MM.1S (cell line): ENCODE measurements at regions not wholly inside any gene's neighbourhood (a gene's known extent, or its start where the extent isn't known, plus 50 kb on each side); places are given as distances from the start of the nearest gene placed in this dataset.

ENCODE experiments used
- CTCF ChIP-seq: fragments of 300-600 bp; sonication (generic); IDR thresholded peaks from 2 replicates; pipeline ENCODE4 v1.5.1; 2016; ENCODE audit warnings: antibody characterized with exemption, low read length, mixed read lengths
- EZH2phosphoT487 ChIP-seq: fragments of 300-600 bp; sonication (generic); IDR thresholded peaks from 2 replicates; pipeline ENCODE4 v1.6.1; 2018; ENCODE audit warnings: antibody characterized with exemption, low read length

- TF ChIP-seq CTCF (no peak), EZH2phosphoT487 (no peak)
These were observed 710.8 kb upstream of the GRAMD2B start for GRCh38 chr5:125712397-125712796.
